ENCODE measurements at regions not wholly inside any gene's neighbourhood (a gene's known extent, or its start where the extent isn't known, plus 50 kb on each side); places are given as distances from the start of the nearest gene placed in this dataset.

GRCh38 chr2:8000870-8001269 lies 681.0 kb upstream of the ID2 start:
- H3K4me2 ChIP-seq = no peak overlapping the region
- no peak overlapping the region for H2AFZ ChIP-seq (ENCODE audit: low read depth)
- no peaks in the 10 kb centered on the region for H3K27me3 ChIP-seq (ENCODE audit: insufficient read depth, low read depth)
- H3K36me3 ChIP-seq (ENCODE audit: insufficient read depth) = no peaks in the 10 kb centered on the region
- H3K4me3 ChIP-seq (IDR thresholded peaks at IDR 0.05; ENCODE audit: insufficient read depth, low read depth, low read length) = no peak overlapping the region
- H4K20me1 ChIP-seq (ENCODE audit: insufficient read depth) = no peaks in the 10 kb centered on the region
- H3K79me2 ChIP-seq (ENCODE audit: insufficient read depth, low read depth) = no peaks in the 10 kb centered on the region
- TF ChIP-seq CTCF (conservative IDR thresholded peaks at IDR 0.05; ENCODE audit: low read depth, low read length) = no peak
- H3K4me1 ChIP-seq (ENCODE audit: low read depth, poor library complexity, severe bottlenecking) = peaks cover 30% of the 10 kb centered on the region
- no peak overlapping the region for H3K9ac ChIP-seq
- H3K27ac ChIP-seq = no peak overlapping the region

GRCh38 chr2:8002765-8003393 lies 679.0 kb upstream of the ID2 start:
- H3K36me3 ChIP-seq (ENCODE audit: insufficient read depth) = no peaks in the 10 kb centered on the region
- no peak overlapping the region for H3K4me3 ChIP-seq (IDR thresholded peaks at IDR 0.05; ENCODE audit: insufficient read depth, low read depth, low read length)
- no peak for TF ChIP-seq CTCF (conservative IDR thresholded peaks at IDR 0.05; ENCODE audit: low read depth, low read length)
- no peak overlapping the region for H3K27ac ChIP-seq
- no peak overlapping the region for H3K9ac ChIP-seq
- peaks cover 10% of the 10 kb centered on the region for H3K4me1 ChIP-seq (ENCODE audit: low read depth, poor library complexity, severe bottlenecking)
- no peaks in the 10 kb centered on the region for H3K79me2 ChIP-seq (ENCODE audit: insufficient read depth, low read depth)
- no peak overlapping the region for H3K4me2 ChIP-seq
- H2AFZ ChIP-seq (ENCODE audit: low read depth) = no peak overlapping the region
- H3K27me3 ChIP-seq (ENCODE audit: insufficient read depth, low read depth) = no peaks in the 10 kb centered on the region
- H4K20me1 ChIP-seq (ENCODE audit: insufficient read depth) = no peaks in the 10 kb centered on the region

- TF ChIP-seq CTCF (conservative IDR thresholded peaks at IDR 0.05; ENCODE audit: low read depth, low read length) = no peak
- no peaks in the 10 kb centered on the region for H4K20me1 ChIP-seq (ENCODE audit: insufficient read depth)
- no peaks in the 10 kb centered on the region for H3K27me3 ChIP-seq (ENCODE audit: insufficient read depth, low read depth)
- H3K4me3 ChIP-seq (IDR thresholded peaks at IDR 0.05; ENCODE audit: insufficient read depth, low read depth, low read length) = no peak overlapping the region
- H3K79me2 ChIP-seq (ENCODE audit: insufficient read depth, low read depth) = no peaks in the 10 kb centered on the region
- H3K4me1 ChIP-seq (ENCODE audit: low read depth, poor library complexity, severe bottlenecking) = peaks cover 3% of the 10 kb centered on the region
- H3K36me3 ChIP-seq (ENCODE audit: insufficient read depth) = no peaks in the 10 kb centered on the region
- no peak overlapping the region for H3K4me2 ChIP-seq
- H3K9ac ChIP-seq = no peak overlapping the region
- H2AFZ ChIP-seq (ENCODE audit: low read depth) = no peak overlapping the region
- no peak overlapping the region for H3K27ac ChIP-seq
Observed at GRCh38 chr2:8003462-8004075, 678.3 kb upstream of the ID2 start.

GRCh38 chr2:8004250-8004681 lies 677.6 kb upstream of the ID2 start:
- H3K27ac ChIP-seq = no peak overlapping the region
- no peaks in the 10 kb centered on the region for H3K36me3 ChIP-seq (ENCODE audit: insufficient read depth)
- no peak overlapping the region for H3K9ac ChIP-seq
- no peaks in the 10 kb centered on the region for H4K20me1 ChIP-seq (ENCODE audit: insufficient read depth)
- no peaks in the 10 kb centered on the region for H3K27me3 ChIP-seq (ENCODE audit: insufficient read depth, low read depth)
- TF ChIP-seq CTCF (conservative IDR thresholded peaks at IDR 0.05; ENCODE audit: low read depth, low read length) = no peak
- no peak overlapping the region for H2AFZ ChIP-seq (ENCODE audit: low read depth)
- H3K4me1 ChIP-seq (ENCODE audit: low read depth, poor library complexity, severe bottlenecking) = no peaks in the 10 kb centered on the region
- H3K79me2 ChIP-seq (ENCODE audit: insufficient read depth, low read depth) = no peaks in the 10 kb centered on the region
- no peak overlapping the region for H3K4me2 ChIP-seq
- no peak overlapping the region for H3K4me3 ChIP-seq (IDR thresholded peaks at IDR 0.05; ENCODE audit: insufficient read depth, low read depth, low read length)

All from KMS-11 (cell line).